SU-DHL-6 (cell line): ENCODE measurements at regions not wholly inside any gene's neighbourhood (a gene's known extent, or its start where the extent isn't known, plus 50 kb on each side); places are given as distances from the start of the nearest gene placed in this dataset.

ENCODE experiments used
- H2AFZ ChIP-seq: fragments of 200-600 bp; sonication (generic); 2 replicates; pipeline ENCODE4 v1.6.1; 2014; ENCODE audit warnings: low read depth, mild to moderate bottlenecking, moderate library complexity, mixed read lengths, antibody characterized with exemption, low read length; ENCODE audit not compliant: severe bottlenecking
- H3F3A ChIP-seq: fragments of 200-600 bp; shearing (Covaris generic); 2 replicates; pipeline ENCODE4 v1.6.0; 2016; ENCODE audit warnings: antibody characterized with exemption, mild to moderate bottlenecking; ENCODE audit not compliant: insufficient read depth
- H3K27ac ChIP-seq: fragments of 200-600 bp; sonication (generic); 2 replicates; pipeline ENCODE4 v1.5.1; 2016; ENCODE audit warnings: low read depth, mild to moderate bottlenecking, low read length, moderate library complexity, mixed read lengths
- H3K27me3 ChIP-seq: fragments of 200-600 bp; sonication (generic), shearing (Covaris generic); 2 replicates; pipeline ENCODE4 v1.6.0; 2014; ENCODE audit warnings: mild to moderate bottlenecking, low read length
- H3K36me3 ChIP-seq: fragments of 200-600 bp; sonication (generic); 2 replicates; pipeline ENCODE4 v1.6.1; 2014; ENCODE audit warnings: mild to moderate bottlenecking, low read length, mixed read lengths
- H3K4me2 ChIP-seq: fragments of 300-600, 200-600 bp; shearing (Covaris generic), sonication (generic); 2 replicates; pipeline ENCODE4 v1.6.0; 2014; ENCODE audit warnings: low read length, low read depth, mild to moderate bottlenecking; ENCODE audit not compliant: poor library complexity, severe bottlenecking
- H3K4me3 ChIP-seq: fragments of 200-600 bp; sonication (generic); 2 replicates; pipeline ENCODE4 v1.5.1; 2014; ENCODE audit warnings: antibody characterized with exemption, low read length, mild to moderate bottlenecking, mixed read lengths; ENCODE audit not compliant: insufficient read depth, poor library complexity, severe bottlenecking
- H3K79me2 ChIP-seq: fragments of 200-600 bp; sonication (generic); 2 replicates; pipeline ENCODE4 v1.6.1; 2014; ENCODE audit warnings: mild to moderate bottlenecking, low read length, moderate library complexity; ENCODE audit not compliant: insufficient read depth
- H3K9ac ChIP-seq: fragments of 200-600 bp; sonication (generic); 2 replicates; pipeline ENCODE4 v1.7.0; 2014; ENCODE audit warnings: mild to moderate bottlenecking, low read length
- H3K9me2 ChIP-seq: fragments of 200-600 bp; sonication (generic); replicated peaks from 2 replicates; pipeline ENCODE4 v1.6.1; 2014; ENCODE audit warnings: low read length; ENCODE audit not compliant: insufficient read depth
- H3K9me3 ChIP-seq: fragments of 200-600 bp; sonication (generic); 2 replicates; pipeline ENCODE4 v1.6.1; 2014; ENCODE audit warnings: low read length, mixed read lengths; ENCODE audit not compliant: insufficient read depth
- H4K20me1 ChIP-seq: fragments of 200-600 bp; sonication (generic); 2 replicates; pipeline ENCODE4 v1.6.1; 2014; ENCODE audit warnings: low read depth, mild to moderate bottlenecking, antibody characterized with exemption, low read length, moderate library complexity, mixed read lengths
- EZH2phosphoT487 ChIP-seq: fragments of 200-600 bp; sonication (generic), shearing (Covaris generic); conservative IDR thresholded peaks from 2 replicates; pipeline ENCODE4 v1.6.1; 2018; ENCODE audit warnings: mild to moderate bottlenecking, antibody characterized with exemption, low read length, moderate library complexity, mixed read lengths
- TF ChIP-seq, protein P1 (sequence below): fragments of 200-600 bp; sonication (generic); IDR thresholded peaks from one replicate; pipeline ENCODE4 v1.5.1; 2017; ENCODE audit warnings: antibody characterized with exemption, mild to moderate bottlenecking, low read length, moderate library complexity; ENCODE audit not compliant: insufficient read depth, poor library complexity, severe bottlenecking

DNA sequence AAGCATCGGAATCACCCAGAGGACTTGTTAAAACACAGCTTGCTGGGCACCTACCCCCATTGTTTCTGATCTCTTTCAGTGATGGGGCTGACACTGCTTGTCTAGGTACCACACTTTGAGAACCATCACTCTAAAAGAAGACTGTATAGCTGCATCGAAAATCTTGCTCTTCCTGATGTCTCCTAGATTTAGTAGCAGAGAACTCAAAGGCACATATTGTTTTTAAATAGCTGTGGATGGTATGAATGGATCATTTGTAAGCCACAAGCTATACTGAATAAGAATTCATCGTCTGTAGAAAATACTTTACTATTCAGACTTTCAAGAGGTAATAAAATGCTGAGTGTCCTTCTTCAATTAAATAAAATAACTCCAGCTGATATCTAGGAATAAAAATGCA, 405.4 kb downstream of the ANKRD50 start:
- H2AFZ ChIP-seq, result no peak overlapping the region
- no peaks in the 10 kb centered on the region for H3F3A ChIP-seq
- no peaks in the 10 kb centered on the region for H3K9me3 ChIP-seq
- H3K27me3 ChIP-seq, result no peaks in the 10 kb centered on the region
- no peak overlapping the region for H3K4me2 ChIP-seq
- no peaks in the 10 kb centered on the region for H3K36me3 ChIP-seq
- TF ChIP-seq EZH2phosphoT487, result no peak
- TF ChIP-seq, protein P1, sequence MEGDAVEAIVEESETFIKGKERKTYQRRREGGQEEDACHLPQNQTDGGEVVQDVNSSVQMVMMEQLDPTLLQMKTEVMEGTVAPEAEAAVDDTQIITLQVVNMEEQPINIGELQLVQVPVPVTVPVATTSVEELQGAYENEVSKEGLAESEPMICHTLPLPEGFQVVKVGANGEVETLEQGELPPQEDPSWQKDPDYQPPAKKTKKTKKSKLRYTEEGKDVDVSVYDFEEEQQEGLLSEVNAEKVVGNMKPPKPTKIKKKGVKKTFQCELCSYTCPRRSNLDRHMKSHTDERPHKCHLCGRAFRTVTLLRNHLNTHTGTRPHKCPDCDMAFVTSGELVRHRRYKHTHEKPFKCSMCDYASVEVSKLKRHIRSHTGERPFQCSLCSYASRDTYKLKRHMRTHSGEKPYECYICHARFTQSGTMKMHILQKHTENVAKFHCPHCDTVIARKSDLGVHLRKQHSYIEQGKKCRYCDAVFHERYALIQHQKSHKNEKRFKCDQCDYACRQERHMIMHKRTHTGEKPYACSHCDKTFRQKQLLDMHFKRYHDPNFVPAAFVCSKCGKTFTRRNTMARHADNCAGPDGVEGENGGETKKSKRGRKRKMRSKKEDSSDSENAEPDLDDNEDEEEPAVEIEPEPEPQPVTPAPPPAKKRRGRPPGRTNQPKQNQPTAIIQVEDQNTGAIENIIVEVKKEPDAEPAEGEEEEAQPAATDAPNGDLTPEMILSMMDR, result no peak
- no peak overlapping the region for H3K9ac ChIP-seq
- no peak overlapping the region for H3K4me3 ChIP-seq
- H4K20me1 ChIP-seq, result no peaks in the 10 kb centered on the region
- H3K27ac ChIP-seq, result no peak overlapping the region
- no peaks in the 10 kb centered on the region for H3K79me2 ChIP-seq
- H3K9me2 ChIP-seq, result no peaks in the 10 kb centered on the region

DNA sequence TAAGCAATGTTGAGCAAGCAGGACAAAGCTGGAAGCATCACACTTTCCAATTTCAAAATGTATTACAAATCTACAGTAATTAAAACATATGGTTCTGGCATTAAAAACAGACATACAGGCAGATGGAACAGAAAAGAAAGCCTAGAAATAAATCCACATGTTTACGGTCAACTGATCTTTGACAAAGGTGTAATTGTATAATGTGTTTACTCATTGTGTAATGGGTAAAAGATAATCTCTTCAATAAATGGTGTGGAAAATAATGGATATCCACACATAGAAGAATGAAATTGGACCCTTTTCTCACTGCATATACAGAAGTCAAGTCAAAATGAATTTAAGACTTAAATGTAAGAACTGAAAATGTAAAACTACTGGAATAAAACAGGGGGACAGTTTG, 394.2 kb downstream of the ANKRD50 start:
- no peaks in the 10 kb centered on the region for H3K79me2 ChIP-seq
- H3K9me3 ChIP-seq, result no peaks in the 10 kb centered on the region
- no peak for TF ChIP-seq EZH2phosphoT487
- TF ChIP-seq, protein P1, result no peak
- H2AFZ ChIP-seq, result no peak overlapping the region
- H3K27ac ChIP-seq, result no peak overlapping the region
- no peak overlapping the region for H3K9ac ChIP-seq
- H4K20me1 ChIP-seq, result no peaks in the 10 kb centered on the region
- no peak overlapping the region for H3K4me2 ChIP-seq
- no peaks in the 10 kb centered on the region for H3F3A ChIP-seq
- no peaks in the 10 kb centered on the region for H3K9me2 ChIP-seq
- no peaks in the 10 kb centered on the region for H3K36me3 ChIP-seq
- H3K4me3 ChIP-seq, result no peak overlapping the region
- H3K27me3 ChIP-seq, result no peaks in the 10 kb centered on the region

- H3K4me2 ChIP-seq, result no peak overlapping the region
- H3K4me3 ChIP-seq, result no peak overlapping the region
Observed at GRCh38 chr4:124321364-124321763, 391.2 kb downstream of the ANKRD50 start.

DNA sequence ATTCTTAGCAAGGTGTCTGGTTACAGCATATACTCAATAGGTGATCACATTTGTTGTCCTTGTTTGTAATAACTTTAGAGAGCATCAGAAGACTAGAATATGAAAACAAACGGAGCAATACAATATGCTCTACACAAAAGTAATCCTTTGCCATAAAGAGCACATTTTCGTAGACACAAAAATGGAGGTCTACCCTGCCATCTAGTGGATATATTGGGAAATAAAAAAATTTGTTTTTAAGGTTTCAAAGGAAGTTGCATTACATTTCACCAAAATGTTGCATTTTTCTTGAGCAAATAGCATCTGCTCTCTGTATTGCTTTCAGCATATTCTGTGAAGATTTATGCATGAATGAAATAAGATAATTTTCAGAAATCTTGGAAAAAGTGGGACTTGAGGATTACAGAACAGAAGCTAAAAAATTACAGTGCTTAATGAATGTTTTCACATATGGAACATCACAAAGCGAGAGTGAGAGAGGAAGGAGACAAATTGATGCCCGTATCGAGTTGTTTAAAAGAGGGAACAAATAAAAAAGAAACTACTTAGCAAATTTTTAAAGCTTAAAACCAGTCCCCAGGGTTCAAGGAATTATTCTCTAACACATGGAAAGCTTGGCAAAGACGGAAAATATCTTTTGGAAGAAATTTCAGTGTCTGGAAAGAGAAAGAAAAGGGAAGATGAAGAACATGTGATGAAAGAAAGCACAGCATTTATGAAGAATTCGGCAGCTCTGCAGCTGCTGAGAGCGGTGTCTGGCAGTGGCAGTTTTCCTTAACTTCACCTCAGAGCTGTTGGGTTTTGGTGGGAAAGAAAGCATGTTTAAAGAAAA, 390.1 kb downstream of the ANKRD50 start:
- Histone ChIP-seq H3K9me3 (no peaks in the 10 kb centered on the region), H3K36me3 (no peaks in the 10 kb centered on the region), H3K79me2 (no peaks in the 10 kb centered on the region), H3K4me3 (no peak overlapping the region), H3K27ac (no peak overlapping the region), H3K4me2 (no peak overlapping the region), H3K27me3 (no peaks in the 10 kb centered on the region), H3K9me2 (no peaks in the 10 kb centered on the region), H3F3A (no peaks in the 10 kb centered on the region), H2AFZ (no peak overlapping the region), H4K20me1 (no peaks in the 10 kb centered on the region), H3K9ac (no peak overlapping the region)
- TF ChIP-seq, protein P1, result peak; percentile 10
- TF ChIP-seq EZH2phosphoT487, result no peak

More at GRCh38 chr4:124321364-124321763, 391.2 kb downstream of the ANKRD50 start:
- no peak overlapping the region for H2AFZ ChIP-seq
- H3K36me3 ChIP-seq, result no peaks in the 10 kb centered on the region
- H4K20me1 ChIP-seq, result no peaks in the 10 kb centered on the region
- no peaks in the 10 kb centered on the region for H3K9me3 ChIP-seq
- no peaks in the 10 kb centered on the region for H3K79me2 ChIP-seq
- no peaks in the 10 kb centered on the region for H3K27me3 ChIP-seq
- TF ChIP-seq EZH2phosphoT487, result no peak
- no peaks in the 10 kb centered on the region for H3K9me2 ChIP-seq
- H3K9ac ChIP-seq, result no peak overlapping the region
- no peak overlapping the region for H3K27ac ChIP-seq
- no peaks in the 10 kb centered on the region for H3F3A ChIP-seq
